ENCODE measurements at regions not wholly inside any gene's neighbourhood (a gene's known extent, or its start where the extent isn't known, plus 50 kb on each side); places are given as distances from the start of the nearest gene placed in this dataset.
"Not testable (repeated sequence)": the region's sequence is repeated elsewhere in the genome, so short reads cannot be mapped to it uniquely, and the experiment has no call there.

DNA sequence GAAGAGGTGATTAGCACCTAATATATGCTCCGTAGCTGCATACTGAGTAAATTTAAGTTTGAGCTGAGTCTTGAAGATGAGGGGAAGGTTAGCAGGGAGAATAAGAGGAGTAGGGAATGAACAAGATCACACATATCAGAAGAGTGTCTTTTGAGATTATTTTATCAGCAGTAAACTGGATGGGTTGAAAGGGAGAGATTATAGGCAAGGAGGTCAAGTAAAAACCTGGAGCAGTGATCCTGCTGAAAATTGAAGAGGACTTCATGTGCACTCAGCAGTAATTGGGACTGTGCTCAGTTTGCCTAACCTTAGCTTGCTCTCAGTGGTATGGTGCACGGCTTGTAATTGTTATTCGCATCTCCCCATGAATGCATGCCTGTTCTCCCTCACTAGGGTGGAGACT is 79.5 kb upstream of the PICALM start:
- DNase-seq, result no peak

DNA sequence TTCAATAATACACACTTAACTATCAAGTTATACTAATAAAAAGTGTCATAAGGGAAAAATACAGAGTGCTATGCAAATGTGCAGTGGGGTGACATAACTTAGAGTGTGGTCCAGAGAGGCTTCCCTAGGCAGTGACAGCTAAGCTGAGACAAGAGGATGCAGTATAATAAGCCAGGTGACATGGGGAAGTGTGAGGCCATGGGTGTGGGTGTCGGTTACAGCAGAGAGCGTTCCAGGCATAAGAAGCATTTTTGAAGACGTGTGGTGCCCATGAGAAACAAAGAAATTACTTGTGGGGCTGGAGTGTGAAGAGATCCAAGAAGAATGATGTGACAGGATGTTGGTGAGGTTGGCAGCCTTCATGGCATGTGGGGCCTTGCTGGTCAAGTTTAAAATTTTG is 78.1 kb upstream of the PICALM start:
- no peak for DNase-seq

DNA sequence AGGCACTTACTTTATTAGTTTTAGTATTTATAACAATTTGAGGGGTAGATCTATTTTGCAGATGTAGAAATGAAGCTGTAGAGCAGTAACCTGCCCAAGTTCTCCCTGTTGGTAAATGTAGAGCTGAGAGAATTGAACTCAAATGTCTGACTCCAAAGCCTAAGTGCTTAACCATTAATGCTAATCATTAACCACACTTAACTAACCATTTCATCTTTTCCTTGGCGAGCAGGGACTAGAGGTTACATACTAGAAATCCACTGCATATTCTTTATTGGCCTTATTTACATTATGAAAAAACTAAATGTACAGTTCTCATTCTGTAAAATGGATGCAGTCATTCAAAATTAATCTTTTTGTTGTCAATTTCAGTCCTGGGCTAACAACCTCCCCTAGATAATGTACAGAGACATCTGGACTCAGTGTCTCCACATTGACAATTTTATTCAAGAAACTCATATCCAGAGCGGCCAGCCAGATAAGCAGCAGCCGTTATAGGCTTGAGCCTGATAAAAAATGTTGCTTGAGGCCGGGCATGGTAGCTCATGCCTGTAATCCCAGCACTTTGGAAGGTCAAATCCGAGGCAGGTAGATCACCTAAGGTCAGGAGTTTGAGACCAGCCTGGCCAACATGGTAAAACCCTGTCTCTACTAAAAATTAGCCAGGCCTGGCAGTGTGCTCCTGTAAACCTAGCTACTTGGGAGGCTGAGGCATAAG is 76.7 kb upstream of the PICALM start:
- no peak for DNase-seq

DNA sequence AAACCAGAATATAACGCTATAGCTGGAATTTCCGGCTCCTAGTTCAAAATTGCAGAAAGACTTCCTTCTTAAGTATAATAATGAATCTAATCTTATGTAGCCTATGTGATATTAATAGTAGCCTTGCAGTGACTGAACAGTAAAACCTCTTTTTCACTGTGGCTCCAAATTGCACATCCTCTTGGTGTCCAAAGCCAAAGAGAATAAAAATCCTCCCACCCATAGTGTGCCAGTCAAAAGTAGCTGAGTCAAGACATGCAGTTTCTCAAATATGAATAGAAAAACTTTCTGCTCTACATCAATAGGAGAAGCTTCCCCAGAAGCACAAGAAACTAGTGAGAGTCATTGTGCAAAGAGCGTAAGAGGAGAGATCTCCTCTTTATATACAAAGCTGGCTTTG is 76.0 kb upstream of the PICALM start:
- no peak for DNase-seq

DNA sequence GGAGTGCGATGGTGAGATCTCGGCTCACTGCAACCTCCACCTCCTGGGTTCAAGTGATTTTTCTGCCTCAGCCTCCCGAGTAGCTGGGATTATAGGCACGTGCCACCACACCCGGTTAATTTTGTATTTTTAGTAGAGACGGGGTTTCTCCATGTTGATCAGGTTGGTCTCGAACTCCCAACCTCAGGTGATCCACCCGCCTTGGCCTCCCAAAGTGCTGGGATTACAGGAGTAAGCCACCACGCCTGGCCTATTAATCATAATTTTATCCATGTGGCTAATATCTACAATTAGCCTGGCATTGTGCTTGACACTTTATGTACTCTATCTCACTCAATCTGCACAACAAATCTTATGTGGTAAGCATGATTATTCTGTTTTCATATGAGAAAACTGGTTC is 75.2 kb upstream of the PICALM start:
- DNase-seq, result not testable (repeated sequence)

DNA sequence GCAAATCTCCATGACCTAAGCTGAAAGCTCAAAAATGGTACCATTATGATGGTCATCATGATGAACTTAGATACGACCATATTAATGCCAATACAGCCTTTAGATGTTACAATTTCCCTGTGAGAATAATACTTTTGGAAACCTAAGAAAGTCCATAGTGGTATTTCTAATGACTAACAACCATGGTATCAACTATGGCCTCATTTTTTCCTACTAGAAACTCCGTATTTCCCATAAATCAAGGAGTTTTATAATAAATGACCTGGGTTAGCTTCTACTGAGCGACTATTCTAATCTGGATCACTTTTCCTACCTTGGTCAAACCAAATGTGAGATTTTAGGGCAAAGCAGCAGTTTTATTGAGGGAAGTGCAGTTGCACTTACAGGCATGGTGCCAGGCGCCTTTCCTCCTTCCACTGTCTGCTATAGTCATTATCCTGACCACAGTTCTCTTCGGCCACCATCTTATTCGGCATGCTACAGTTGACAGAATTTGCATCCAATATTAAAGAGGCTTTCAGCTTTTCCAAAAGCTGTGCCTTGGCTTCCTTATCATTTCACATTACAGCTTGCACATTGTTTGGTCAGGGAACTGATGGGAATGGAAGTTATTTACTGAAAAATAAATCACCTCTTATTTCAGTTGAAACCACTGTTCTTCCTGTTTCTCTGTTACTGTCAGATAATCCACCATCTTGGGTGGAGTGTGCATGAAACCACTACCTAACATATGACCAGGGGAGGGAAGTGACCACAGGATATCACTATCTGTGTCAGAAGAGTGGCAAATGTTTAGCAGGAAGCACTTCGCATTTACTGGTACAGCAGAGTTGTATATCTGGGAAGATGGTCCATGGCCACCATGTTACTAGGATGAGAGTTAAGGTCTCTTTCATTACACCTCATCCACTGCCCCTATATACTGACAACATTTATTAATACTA is 74.5 kb upstream of the PICALM start:
- peak in 2 of 56 donors; percentile 11 to 12 for DNase-seq

DNA sequence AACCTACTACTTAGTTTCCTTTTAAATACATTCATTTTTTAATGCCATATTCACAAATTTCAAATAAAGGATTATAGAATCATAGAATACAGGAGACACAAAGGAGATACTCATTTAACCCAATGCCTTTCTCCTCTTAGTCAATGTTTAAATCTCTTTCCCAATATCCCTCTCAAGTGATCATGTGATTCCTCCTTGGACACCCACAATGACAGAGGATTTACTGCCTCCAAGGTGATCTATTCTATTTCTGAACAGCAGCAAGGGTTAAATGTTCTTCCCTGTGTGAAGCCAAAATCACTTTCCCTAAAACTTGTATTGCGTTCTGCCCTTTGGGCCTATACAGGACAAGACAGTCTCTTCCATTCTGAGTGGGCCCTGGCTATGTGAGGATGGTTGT is 73.3 kb upstream of the PICALM start:
- DNase-seq, result no peak

DNA sequence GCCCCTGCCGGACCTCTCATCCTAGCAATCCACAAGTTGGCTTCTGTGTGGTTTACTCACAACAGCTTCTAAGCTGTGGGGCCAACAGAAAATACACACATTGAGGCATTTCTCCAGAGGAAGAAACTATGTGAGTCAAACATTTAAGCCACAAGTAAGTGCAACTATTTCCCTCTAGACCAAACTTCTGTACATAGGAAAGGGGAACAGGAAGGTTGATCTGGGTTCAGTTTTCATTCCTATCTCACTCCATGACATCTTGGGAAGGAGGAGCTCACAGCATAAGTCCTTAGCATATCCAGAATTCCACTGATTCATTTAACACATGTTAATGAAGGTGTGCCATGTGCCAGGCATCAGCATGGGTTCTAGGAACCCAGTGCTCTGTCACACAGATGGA is 72.8 kb upstream of the PICALM start:
- no peak for DNase-seq

DNA sequence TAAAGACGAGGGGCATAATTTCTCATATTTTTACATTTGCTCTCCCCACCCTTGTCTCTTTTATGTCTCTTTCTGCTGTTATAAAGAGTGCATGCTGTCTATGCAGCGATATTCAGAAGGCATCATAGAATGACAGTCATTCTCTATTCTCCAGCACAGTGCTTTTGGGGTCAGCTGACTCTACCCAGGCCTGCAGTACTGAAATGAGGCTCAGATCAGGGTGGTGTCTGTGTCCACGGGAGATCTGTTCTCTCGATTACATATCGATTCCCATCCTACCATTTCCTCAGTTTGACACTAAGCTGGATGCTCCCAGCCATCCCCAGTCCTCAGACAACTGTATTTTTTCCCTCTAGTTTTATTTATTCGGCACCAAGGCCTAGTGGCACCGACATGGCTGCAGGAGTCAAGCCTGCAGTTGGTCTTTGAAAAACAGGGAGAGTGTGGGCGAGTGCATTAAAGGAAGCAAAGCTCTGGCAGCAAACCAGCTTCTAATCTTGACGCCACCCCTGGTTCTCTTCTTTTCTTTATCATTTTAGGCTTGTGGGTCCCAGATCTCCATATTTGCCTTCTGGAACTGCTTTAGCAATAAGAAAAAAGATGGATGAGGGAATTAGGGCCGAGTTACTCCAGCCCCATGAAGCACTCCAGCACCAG is 71.6 kb upstream of the PICALM start:
- DNase-seq, result peak in 2 of 56 donors; percentile 18 to 25

DNA sequence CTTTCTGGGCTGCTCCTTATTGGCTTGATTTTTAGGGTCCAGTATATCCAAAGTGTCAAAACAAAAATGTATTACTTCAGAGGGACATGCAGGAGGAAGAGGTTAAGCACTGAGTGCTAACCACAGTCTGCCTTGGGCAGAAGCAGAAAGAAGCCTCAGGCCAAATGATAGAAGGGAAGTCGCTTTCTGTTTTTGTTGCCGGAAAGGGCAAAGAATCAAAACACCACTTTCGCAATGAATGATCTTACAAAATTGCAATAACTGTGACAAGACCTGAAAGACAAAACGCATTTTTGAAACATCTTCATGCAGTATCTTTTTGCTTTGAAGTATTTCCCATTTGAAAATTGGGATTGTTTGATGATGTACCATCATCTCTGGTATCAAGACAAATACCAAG is 70.1 kb upstream of the PICALM start:
- no peak for DNase-seq

DNA sequence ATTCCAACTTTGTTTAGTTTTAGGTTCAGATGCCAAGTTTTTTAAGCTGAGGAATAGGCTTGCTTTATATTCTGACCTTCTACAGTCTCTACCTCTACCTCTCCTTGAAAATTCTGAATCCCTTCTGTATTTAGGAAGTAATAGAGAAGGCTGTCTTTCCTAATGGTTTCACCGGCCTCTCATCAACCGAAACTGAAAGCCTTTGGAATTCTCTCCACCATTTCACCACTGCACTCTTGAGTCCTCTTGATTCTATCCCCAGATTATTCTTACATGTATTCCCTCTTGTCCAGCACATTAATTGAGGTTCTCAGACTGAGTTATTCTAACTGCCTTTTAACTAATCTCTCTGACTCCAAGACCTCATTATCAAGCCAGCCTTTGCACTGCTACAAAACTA is 67.7 kb upstream of the PICALM start:
- no peak for DNase-seq

DNA sequence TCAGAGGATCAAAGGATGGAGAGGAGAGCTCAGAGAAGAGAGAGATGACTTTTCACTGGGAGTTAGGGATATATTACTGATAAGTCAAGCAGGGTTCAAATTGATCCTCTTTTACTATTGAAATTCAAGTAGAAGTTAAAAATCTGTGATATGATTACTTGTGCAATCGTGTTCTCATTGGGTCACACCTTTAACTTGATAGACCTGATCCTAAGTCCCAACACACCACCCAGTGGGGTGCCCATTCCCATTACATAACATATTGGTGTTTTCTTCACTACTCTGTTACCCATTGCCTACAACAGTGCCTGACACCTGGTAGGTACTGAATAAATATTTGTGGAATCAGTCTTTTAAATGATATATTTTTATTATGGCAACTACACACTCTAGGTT is 66.4 kb upstream of the PICALM start:
- no peak for DNase-seq

DNA sequence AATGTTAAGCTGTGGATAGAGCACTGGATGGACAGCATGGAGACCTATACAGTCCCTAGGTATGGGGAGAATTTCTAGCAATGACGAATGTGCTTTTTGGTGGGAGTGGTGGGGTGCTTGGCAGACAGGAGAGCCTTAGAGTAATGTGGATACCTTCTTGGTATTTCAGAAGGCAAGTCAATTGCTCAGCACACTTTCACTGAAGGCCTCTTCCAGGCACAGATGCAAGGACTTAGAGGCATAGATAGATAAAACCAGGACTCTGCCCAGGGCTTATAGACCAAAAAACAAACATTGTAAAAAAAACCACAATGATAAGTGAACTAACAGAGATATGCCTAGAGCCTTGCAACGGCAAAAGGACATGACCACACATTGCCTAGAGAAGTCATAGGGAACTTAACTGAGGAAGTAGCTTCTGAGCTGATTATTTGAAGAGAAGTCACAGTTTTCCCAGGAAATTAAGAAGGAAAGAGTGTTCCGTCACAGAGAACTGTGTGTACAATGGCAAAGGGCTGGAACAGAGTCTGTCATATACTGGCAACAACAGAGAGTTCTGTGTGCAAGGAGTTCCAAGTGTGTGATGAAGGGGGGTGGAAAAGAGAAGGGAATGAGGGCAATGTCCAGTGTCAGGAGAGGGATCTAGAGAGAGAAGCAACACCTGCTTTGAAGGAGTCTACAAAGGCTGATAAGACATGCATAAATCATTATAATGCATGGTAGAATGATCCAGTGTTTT is 65.9 kb upstream of the PICALM start:
- peak in 7 of 56 donors; percentile 6 to 70 (median 29) for DNase-seq

DNA sequence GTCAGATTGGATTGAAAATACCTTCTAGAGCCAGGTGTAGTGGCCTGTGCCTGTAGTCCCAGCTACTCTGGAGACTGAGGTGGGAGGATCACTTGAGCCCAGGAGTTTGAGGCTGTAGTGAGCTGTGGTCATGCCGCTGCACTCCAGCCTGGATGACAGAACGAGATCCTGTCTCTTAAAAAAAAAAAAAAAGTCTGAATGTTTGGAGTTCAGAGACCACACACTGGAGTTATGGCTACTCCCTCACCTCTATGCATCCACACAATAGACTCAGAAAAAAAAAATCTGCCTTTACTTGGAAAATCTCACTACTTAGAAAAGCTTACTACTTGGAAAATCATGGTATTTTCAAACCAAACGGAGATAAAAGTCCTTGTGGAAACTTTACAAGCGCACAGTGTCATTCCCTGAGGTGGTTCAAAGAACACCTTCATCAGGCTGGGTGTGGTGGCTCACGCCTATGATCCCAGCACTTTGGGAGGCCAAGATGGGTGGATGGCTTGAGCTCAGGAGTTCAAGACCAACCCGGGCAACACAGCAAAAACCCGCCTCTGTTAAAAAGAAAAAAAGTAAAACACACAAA is 63.9 kb upstream of the PICALM start:
- DNase-seq, result no peak

DNA sequence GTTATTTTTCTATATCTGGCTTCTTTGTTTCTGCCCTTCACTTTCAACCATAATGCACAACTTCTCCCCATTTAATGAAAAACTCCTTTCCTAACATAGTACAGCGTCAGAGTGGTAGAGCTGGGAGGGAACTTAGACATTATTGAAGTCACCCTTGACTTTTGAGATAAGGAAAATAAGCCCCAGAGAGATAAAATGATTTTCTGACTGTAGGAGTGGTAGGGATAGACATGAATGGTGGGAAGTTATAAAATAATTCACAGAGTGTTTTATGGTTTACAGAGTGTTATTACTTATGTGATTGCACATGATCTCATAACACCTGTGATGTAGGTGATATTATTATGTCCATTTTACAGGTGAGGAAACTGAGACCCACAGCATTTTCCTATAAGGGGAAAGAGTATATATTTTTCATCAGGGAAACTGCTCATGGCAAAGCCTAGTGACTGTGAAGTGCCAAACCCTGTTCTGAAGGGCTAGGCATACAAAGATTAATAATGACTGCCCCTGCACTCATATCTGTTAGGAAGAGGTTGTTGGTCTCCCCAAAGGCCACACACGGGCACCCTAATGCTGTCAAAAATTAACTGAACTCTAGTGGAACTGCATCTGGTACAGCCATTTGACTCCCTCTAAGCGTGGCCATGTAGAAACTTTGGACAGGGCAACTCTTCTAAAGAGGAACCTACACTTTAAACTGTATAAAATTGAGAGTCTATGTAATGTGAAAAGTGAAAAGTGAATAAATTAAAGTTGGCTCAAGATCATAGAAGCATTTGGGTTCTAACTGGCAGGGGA is 61.1 kb upstream of the PICALM start:
- DNase-seq, result no peak

DNA sequence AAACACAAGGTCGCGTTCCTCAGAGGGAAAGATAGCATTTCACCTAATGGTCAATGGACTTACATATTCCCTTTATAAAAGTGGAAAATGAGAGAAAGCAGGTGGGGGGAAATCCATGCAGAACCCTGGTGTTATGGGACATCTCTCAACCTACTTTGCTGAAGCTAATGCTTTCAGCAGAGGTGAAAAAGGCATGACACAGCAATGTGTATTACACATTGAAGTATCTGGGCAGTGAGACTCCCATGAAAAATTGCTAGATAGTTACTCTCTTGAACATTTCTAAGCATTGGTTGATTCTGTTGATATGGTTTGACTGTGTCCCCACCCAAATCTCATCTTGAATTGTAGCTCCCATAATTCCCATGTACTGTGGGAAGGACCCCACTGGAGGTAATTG is 60.0 kb upstream of the PICALM start:
- no peak for DNase-seq

DNA sequence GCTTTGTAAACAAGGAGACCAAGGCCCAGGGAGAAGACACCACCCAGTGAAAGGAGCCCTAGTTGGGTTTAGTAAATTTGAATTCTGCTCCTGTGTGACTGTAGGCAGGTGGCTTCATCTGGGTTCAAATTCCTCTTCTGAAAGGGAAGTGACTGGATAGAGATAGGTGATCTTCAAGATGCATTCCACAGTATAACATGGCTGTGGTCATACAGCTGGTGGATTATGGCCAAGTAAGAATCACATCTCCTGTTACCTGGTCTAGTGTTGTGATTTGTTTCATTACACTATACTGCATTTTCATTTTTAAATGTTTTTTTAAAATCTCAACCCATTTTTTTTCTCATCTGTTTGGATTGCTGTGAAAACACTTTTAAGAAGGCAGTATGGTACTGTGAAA is 58.0 kb upstream of the PICALM start:
- DNase-seq, result no peak

DNA sequence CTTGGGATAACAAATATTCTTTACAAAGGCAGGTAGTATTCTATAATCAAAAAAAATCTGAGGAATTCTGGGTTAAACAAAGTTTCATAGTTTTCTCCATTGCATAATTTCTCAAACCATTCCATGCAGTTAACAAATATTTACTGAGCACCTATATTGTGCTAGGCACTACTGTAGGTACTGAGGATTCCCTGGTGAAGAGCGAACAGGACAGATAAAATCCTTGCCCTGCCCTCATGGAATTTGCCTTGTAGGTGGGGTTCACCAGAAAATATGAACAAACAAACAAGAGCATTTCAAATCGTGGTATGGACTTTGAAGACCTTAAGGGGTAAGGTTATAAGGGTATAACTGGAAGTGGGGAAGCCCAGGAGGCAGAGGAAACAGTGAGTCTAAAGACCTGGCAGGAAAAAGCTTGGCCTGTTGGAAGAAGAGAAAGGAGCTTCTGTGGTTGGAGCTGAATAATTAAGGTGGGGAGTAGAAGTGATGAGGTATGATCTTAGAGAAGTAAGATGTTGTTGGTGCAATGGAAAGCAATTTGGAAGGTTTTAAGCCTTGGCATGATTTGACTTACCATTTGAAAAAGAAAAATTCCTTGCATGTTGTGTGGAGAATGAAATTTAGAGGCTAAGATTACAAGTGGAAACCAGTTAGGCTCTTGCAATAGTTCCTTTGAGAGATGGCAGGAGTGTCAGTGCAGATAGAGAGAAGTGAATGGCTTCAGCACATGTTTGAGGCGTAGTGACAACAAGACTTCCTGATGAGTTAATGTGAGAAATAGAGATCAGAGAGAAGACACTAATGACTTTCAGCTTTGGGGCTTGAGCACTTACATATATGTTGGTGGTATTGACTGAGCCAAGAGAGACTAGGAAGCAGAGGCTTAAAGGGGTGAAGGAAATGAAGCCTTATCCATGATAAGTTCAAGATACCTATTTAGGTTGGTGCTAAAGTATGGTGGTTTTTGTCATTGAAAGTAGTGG is 55.7 kb upstream of the PICALM start:
- no peak for DNase-seq

DNA sequence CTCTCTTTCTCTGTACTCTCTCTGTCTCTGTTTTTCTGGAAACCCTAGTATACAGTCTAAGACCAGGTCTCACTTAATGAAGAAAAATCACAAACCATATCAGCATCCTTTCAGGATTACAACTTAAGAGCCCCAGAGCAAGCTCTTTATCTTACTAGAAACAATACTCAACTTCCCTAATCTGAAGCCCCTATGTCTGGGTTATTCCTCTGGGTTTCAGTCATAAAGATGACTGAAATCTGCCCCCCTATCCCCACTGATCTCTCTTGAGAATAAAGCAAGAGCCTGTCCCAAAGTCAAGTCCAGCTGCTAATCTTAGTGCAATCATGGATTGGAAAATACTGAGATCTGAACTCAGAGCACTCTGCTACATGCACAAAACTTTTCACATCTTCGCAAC is 53.9 kb upstream of the PICALM start:
- DNase-seq, result no peak
